Cardiac muscle cell (in vitro differentiated cells and primary cell): ENCODE measurements at regions not wholly inside any gene's neighbourhood (a gene's known extent, or its start where the extent isn't known, plus 50 kb on each side); places are given as distances from the start of the nearest gene placed in this dataset.

ENCODE experiments used
- DNase-seq, 2 donors: peaks; one replicate each; pipeline versions ENCODE4 v3.0.0 to v3.0.0-alpha.2; 2010 to 2017; ENCODE audit warnings: low read depth in 1 of 2, low spot score in 1 of 2
- H3K27ac ChIP-seq: fragments of 200-600 bp; sonication (generic); 2 replicates; pipeline ENCODE4 v1.5.1; 2016
- H3K27me3 ChIP-seq: fragments of 200-600 bp; sonication (generic); 2 replicates; pipeline ENCODE4 v1.6.0; 2016; ENCODE audit warnings: control low read depth
- H3K36me3 ChIP-seq: fragments of 200-600 bp; sonication (generic); 2 replicates; pipeline ENCODE4 v1.5.1; 2016; ENCODE audit warnings: control low read depth
- H3K4me1 ChIP-seq: fragments of 200-600 bp; sonication (generic); 2 replicates; pipeline ENCODE4 v1.8.1; 2017; ENCODE audit warnings: low read depth, mild to moderate bottlenecking, mixed run types
- H3K4me3 ChIP-seq: fragments of 200-600 bp; sonication (generic); 2 replicates; pipeline ENCODE4 v1.5.1; 2016; ENCODE audit warnings: mild to moderate bottlenecking
- H3K9me3 ChIP-seq: fragments of 200-600 bp; sonication (generic); 2 replicates; pipeline ENCODE4 v1.5.1; 2017; ENCODE audit warnings: low read depth, mild to moderate bottlenecking, control low read depth
- CTCF ChIP-seq: IDR thresholded peaks from 2 replicates; pipeline ENCODE4 v1.5.1; 2012; ENCODE audit warnings: low read depth, mild to moderate bottlenecking, low read length

- DNase-seq, result peak; percentile 16 to 49
- H3K9me3 ChIP-seq, result no peaks in the 10 kb centered on the region
- no peak overlapping the region for H3K27ac ChIP-seq
- no peaks in the 10 kb centered on the region for H3K4me1 ChIP-seq
- H3K4me3 ChIP-seq, result peak overlapping the region; percentile 86
- no peak for TF ChIP-seq CTCF
- no peaks in the 10 kb centered on the region for H3K36me3 ChIP-seq
- H3K27me3 ChIP-seq, result peaks cover 57% of the 10 kb centered on the region
Observed at GRCh38 chr4:180057891-180058671, 2185.1 kb upstream of the TENM3 start.

GRCh38 chr4:180058691-180059215 is 2184.4 kb upstream of the TENM3 start:
- H3K27ac ChIP-seq, result no peak overlapping the region
- H3K36me3 ChIP-seq, result no peaks in the 10 kb centered on the region
- H3K4me3 ChIP-seq, result peak overlapping the region; percentile 86
- H3K4me1 ChIP-seq, result no peaks in the 10 kb centered on the region
- no peaks in the 10 kb centered on the region for H3K9me3 ChIP-seq
- DNase-seq, result peak; percentile 51 to 77
- peaks cover 63% of the 10 kb centered on the region for H3K27me3 ChIP-seq
- no peak for TF ChIP-seq CTCF

- Histone ChIP-seq H3K27ac (no peak overlapping the region), H3K27me3 (peaks cover 64% of the 10 kb centered on the region), H3K36me3 (no peaks in the 10 kb centered on the region), H3K9me3 (no peaks in the 10 kb centered on the region), H3K4me1 (no peaks in the 10 kb centered on the region), H3K4me3 (peak overlapping the region; percentile 86)
- DNase-seq, result peak; percentile 1 to 57
- TF ChIP-seq CTCF, result no peak
Observed at GRCh38 chr4:180059216-180059881, 2183.9 kb upstream of the TENM3 start.

GRCh38 chr4:180060159-180060889 is 2182.9 kb upstream of the TENM3 start:
- no peaks in the 10 kb centered on the region for H3K4me1 ChIP-seq
- H3K36me3 ChIP-seq, result no peaks in the 10 kb centered on the region
- no peak for TF ChIP-seq CTCF
- peaks cover 64% of the 10 kb centered on the region for H3K27me3 ChIP-seq
- H3K27ac ChIP-seq, result no peak overlapping the region
- DNase-seq, result peak; percentile 1 to 21
- peak overlapping the region; percentile 86 for H3K4me3 ChIP-seq
- no peaks in the 10 kb centered on the region for H3K9me3 ChIP-seq

GRCh38 chr4:180081072-180081471 is 2162.1 kb upstream of the TENM3 start:
- H3K9me3 ChIP-seq, result no peaks in the 10 kb centered on the region
- no peak for TF ChIP-seq CTCF
- no peak overlapping the region for H3K27ac ChIP-seq
- H3K36me3 ChIP-seq, result no peaks in the 10 kb centered on the region
- H3K27me3 ChIP-seq, result no peaks in the 10 kb centered on the region
- DNase-seq, result no peak
- no peaks in the 10 kb centered on the region for H3K4me1 ChIP-seq
- no peak overlapping the region for H3K4me3 ChIP-seq
